ENCODE measurements at regions not wholly inside any gene's neighbourhood (a gene's known extent, or its start where the extent isn't known, plus 50 kb on each side); places are given as distances from the start of the nearest gene placed in this dataset.
"Not testable (repeated sequence)": the region's sequence is repeated elsewhere in the genome, so short reads cannot be mapped to it uniquely, and the experiment has no call there.

DNA sequence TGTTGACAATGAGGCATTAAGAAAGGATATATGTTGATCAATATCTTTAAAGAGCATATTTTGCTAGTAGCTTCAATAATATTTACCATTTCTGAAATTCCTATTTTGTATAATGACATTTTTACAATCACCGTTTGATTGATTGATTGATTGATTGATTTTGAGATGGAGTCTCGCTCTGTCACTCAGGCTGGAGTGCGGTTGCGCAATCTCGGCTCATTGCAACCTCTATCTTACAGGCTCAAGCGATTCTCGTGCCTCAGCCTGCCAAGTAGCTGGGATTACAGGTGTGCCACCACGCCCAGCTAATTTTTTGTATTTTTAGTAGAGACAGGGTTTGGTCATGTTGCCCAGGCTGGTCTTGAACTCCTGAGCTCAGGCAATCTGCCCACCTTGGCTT is 150.9 kb upstream of the TEX13D start:
- H3K4me3 Mint-ChIP-seq; H3K27me3 Mint-ChIP-seq; H3K27ac Mint-ChIP-seq; H3K9me3 Mint-ChIP-seq; H3K36me3 Mint-ChIP-seq (ENCODE audit: low read depth); H3K4me1 Mint-ChIP-seq (ENCODE audit: low read depth): not testable (repeated sequence)

DNA sequence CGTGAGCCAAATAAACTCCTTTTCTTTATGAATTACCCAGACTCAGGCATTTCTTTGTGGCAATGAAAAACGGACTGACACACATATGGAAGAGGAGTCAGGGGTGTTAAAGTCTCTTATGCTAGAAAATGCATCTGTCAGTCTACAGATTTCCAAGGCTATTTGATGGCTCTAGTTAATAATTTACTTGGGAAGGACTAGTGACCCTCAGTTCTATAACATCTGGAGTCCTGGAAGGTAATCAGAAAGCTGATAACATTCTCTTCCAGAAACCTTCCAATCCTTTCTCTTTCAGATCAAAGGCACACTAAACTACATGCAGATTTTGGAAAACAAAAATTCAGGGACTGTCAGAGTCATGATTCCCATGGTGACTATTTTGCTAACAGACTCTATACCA is 142.0 kb upstream of the TEX13D start:
- Mint-ChIP-seq H3K4me1 (ENCODE audit: low read depth) (no peaks in the 10 kb centered on the region), H3K4me3 (no peak overlapping the region), H3K36me3 (ENCODE audit: low read depth) (no peaks in the 10 kb centered on the region), H3K27me3 (no peaks in the 10 kb centered on the region), H3K27ac (no peak overlapping the region), H3K9me3 (no peaks in the 10 kb centered on the region)

DNA sequence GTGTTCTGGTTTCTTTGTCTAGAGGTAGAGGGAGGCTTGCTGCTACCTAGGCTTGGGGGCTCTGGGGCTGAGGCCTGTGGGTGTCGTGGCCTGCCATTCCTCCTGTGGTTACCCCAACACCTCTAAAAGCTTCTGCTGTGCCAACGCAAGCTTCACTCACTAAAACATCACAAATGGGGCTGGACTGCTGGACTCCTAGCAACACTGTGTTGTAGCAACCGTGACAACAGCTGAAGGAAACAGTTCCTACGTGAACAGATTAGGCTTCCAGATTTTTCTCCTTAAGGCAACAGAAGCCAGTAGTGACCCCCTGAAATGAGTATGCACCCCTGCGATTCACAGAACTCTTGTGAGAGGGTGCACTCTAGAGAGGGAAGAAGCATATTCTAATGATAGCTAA is 138.3 kb upstream of the TEX13D start:
- Mint-ChIP-seq H3K9me3 (no peaks in the 10 kb centered on the region), H3K27me3 (no peaks in the 10 kb centered on the region), H3K4me1 (ENCODE audit: low read depth) (no peaks in the 10 kb centered on the region), H3K36me3 (ENCODE audit: low read depth) (no peaks in the 10 kb centered on the region), H3K27ac (no peak overlapping the region), H3K4me3 (no peak overlapping the region)

DNA sequence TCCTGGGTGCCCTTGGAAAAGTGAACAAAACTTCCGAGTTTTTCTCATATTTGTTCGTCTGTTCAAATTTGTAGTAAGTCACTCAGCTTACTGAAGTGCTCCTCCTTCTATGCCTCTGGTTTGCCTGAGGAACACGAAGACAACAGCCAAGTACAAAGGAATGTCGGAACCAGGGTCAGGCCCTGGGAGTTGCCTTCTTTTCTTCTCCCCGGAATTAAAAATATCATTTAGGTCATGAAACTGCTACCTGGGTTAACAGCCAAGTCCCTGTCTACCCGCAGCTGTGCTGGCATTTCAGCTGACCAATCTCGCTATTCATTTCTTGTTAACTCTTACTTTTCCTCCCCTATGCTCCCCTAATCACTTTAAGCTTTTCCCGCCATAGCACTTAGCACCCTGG is 137.6 kb upstream of the TEX13D start:
- no peak overlapping the region for H3K4me3 Mint-ChIP-seq
- H3K27ac Mint-ChIP-seq: no peak overlapping the region
- H3K36me3 Mint-ChIP-seq (ENCODE audit: low read depth): no peaks in the 10 kb centered on the region
- no peaks in the 10 kb centered on the region for H3K27me3 Mint-ChIP-seq
- no peaks in the 10 kb centered on the region for H3K9me3 Mint-ChIP-seq
- no peaks in the 10 kb centered on the region for H3K4me1 Mint-ChIP-seq (ENCODE audit: low read depth)

DNA sequence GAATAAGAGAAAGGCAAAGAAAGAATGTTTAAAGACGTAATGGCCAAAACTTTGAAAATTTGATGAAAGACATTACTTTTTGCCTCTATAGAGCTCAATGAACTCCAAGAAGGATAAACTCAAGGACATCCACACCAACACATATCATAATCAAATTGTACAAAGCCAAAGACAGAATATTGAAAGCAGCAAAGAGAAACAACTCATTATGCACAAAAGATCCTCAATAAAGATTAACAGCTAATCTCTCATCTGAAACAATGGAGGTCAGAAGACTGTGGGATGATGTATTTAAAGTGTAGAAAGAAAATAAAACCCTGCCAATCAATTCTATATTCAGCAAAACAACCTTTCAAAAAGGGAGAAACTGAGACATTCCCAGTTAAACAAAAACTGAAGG is 129.1 kb upstream of the TEX13D start:
- Mint-ChIP-seq H3K36me3 (ENCODE audit: low read depth) (no peaks in the 10 kb centered on the region), H3K4me1 (ENCODE audit: low read depth) (no peaks in the 10 kb centered on the region), H3K27me3 (no peaks in the 10 kb centered on the region), H3K4me3 (no peak overlapping the region), H3K27ac (no peak overlapping the region), H3K9me3 (peaks cover 6% of the 10 kb centered on the region)

DNA sequence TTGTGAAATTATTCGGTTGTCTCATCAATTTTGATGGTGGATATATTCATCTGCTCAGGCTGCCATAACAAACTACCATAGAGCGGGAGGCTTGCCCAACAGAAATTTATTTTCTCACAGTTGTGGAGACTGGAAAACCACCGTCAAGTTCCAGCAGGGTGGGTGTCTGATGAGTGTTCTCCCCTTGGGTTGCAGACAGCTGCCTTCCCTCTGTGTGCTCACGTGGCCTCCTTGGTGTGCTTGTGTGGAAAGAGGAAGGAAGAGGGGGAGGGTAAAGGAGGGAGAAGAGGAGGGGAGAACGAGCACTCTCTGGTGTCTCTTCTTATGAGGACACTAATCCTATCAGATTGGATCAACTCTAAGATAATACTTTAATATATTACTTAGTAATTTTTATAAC is 123.8 kb upstream of the TEX13D start:
- no peak overlapping the region for H3K27ac Mint-ChIP-seq
- no peak overlapping the region for H3K4me3 Mint-ChIP-seq
- no peaks in the 10 kb centered on the region for H3K27me3 Mint-ChIP-seq
- H3K9me3 Mint-ChIP-seq: no peaks in the 10 kb centered on the region
- peaks cover 22% of the 10 kb centered on the region for H3K4me1 Mint-ChIP-seq (ENCODE audit: low read depth)
- H3K36me3 Mint-ChIP-seq (ENCODE audit: low read depth): no peaks in the 10 kb centered on the region

DNA sequence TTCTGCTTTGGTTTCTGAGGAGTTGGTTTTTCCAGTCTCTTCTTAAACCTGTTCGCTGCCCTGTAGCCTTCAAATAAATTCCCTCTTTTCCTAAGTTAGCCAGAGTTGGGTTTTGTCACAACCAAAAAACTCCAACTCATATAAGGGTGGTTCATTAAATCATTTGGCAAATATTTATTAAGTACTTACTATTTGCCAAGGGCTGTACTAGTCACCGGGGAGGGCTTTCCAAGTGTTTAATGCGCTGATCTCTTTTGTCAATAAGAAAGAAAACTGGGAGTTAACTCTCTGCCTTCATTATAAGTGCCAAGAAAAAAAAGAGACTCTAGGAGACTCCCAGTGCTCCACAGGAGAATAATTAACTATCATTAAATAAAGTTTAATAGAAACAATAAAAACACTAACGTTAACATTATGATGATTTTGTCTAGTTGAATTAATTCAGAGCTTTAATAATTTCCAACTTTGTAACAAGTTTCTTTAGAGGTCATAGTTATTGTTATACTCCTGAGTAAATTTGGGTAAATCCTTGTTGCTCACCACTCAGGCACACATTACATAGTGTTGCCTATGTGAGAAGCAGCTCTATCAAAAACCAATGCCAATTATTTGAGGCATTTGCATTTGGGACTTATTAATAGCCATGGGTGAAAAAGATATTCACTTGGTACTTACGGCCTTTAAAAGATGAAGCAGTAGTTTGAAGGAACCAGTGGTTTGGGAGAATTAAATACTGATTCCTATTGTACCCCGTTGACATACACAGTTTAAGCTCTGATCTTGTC is 122.5 kb upstream of the TEX13D start:
- no peaks in the 10 kb centered on the region for H3K9me3 Mint-ChIP-seq
- H3K27me3 Mint-ChIP-seq: no peaks in the 10 kb centered on the region

DNA sequence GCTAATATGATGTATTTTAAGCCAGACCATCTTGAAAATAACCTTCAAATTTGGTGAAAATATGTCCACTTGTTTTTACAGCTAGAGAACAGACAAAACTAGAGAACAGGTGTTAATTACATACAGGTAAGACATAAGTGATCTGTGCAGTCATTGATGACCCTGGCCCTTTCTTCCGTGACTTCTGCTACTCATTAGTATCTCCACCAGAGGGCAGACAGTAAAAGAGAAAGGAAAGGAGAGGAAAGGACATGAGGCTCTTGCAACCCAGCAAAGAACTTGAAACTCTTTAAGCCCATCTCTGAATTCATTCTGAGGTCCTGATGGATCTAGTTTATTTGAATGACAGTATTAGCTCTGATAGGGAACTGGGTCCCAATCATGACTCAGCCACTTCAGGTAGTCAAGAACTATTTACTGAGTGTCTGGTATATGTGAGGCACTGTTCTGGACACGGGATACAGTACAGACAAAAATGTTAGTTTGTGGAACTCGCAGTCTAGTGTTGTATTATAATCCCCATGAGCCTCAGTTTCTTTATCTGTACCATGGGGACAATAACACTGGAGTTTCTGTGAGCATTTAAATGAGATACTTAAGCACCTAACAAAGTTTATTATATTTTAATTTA is 121.0 kb upstream of the TEX13D start:
- H3K36me3 Mint-ChIP-seq (ENCODE audit: low read depth): no peaks in the 10 kb centered on the region
- H3K9me3 Mint-ChIP-seq: no peaks in the 10 kb centered on the region
- no peak overlapping the region for H3K4me3 Mint-ChIP-seq
- peaks cover 45% of the 10 kb centered on the region for H3K4me1 Mint-ChIP-seq (ENCODE audit: low read depth)
- no peaks in the 10 kb centered on the region for H3K27me3 Mint-ChIP-seq
- no peak overlapping the region for H3K27ac Mint-ChIP-seq

More for the DNA sequence above, 122.5 kb upstream of the TEX13D start:
- H3K27ac Mint-ChIP-seq: no peak overlapping the region
- peaks cover 30% of the 10 kb centered on the region for H3K4me1 Mint-ChIP-seq (ENCODE audit: low read depth)
- no peak overlapping the region for H3K4me3 Mint-ChIP-seq
- H3K36me3 Mint-ChIP-seq (ENCODE audit: low read depth): no peaks in the 10 kb centered on the region

DNA sequence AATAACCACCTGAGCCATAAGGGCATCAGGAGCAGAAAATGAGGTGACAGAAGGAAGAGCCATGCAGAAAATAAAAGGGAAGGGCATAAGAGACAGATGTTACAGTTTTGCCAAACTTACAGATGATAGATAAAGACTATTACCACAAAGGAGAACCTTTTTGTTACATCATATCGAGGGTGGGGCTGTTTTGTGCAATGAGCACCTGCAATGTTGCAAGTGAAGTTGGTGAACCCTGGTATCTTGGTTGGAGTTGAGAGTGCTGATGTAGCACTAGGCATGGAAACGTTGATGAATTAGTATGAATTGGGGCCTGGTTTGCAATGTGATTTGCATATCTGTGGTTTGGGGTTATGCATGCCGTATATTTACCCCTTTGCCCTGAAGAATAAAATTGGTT is 119.8 kb upstream of the TEX13D start:
- peak overlapping the region; percentile 54 for H3K4me3 Mint-ChIP-seq
- no peaks in the 10 kb centered on the region for H3K36me3 Mint-ChIP-seq (ENCODE audit: low read depth)
- H3K27ac Mint-ChIP-seq: peak overlapping the region; percentile 83
- peaks cover 57% of the 10 kb centered on the region for H3K4me1 Mint-ChIP-seq (ENCODE audit: low read depth)
- no peaks in the 10 kb centered on the region for H3K27me3 Mint-ChIP-seq
- no peaks in the 10 kb centered on the region for H3K9me3 Mint-ChIP-seq

DNA sequence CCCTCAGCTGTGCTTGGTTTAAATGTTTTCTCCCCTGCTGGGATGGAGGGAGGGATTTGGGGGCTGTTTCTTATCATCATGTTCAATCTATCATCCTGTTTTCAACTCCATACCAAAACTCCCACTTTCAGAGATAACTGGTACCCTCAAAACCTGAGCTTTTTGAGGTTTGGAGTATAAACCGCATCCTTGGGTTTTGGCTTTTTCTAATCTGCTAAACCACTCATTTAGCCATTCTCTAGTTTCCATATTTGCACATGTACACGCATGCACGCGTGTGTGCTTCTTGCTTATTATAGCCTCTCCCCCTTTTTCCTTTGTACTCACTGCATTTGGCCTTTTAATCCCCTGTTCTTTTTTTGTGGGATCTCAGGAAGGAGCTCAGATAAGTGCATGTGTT is 116.7 kb upstream of the TEX13D start:
- Mint-ChIP-seq H3K4me1 (ENCODE audit: low read depth) (peaks cover 84% of the 10 kb centered on the region), H3K27me3 (no peaks in the 10 kb centered on the region), H3K4me3 (peak overlapping the region; percentile 27), H3K9me3 (no peaks in the 10 kb centered on the region), H3K36me3 (ENCODE audit: low read depth) (no peaks in the 10 kb centered on the region), H3K27ac (peak overlapping the region; percentile 99)

DNA sequence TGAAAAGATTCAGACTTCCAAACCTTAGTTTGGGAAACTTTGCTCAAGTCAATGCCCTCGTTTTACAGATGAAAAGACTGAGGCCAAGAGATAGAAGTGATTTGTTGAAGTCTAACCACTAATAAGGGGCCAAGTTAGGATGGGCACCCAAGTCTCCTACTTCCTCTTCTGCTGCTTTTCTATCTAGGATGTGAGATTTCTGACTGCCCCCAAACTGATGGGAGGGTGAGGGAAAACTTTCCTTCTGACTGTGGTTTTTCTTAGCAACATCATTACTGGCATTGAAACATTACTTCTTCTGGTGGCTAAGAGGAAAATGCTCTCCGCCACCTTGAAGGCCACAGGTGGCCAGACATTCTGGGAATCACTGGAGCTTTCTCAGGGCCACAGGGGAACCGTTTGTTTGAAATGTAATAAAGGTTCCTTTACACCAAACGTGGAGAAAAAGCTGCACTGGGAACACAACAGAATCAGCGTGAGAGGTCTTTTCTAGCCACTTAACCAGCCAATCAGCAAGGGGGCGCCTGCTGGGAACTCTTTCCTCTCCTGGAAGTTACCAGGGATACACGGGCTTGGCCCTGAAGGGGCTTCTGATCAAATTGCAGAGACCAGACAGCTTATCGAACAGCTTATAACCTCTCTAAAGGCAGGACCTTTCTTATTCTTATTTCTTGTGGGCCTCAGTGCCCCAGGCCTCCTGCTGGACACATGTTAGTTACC is 115.9 kb upstream of the TEX13D start:
- H3K36me3 Mint-ChIP-seq (ENCODE audit: low read depth): no peaks in the 10 kb centered on the region
- H3K4me1 Mint-ChIP-seq (ENCODE audit: low read depth): peaks cover 87% of the 10 kb centered on the region
- peak overlapping the region; percentile 99 for H3K27ac Mint-ChIP-seq
- no peaks in the 10 kb centered on the region for H3K27me3 Mint-ChIP-seq
- H3K4me3 Mint-ChIP-seq: peak overlapping the region; percentile 76
- no peaks in the 10 kb centered on the region for H3K9me3 Mint-ChIP-seq

DNA sequence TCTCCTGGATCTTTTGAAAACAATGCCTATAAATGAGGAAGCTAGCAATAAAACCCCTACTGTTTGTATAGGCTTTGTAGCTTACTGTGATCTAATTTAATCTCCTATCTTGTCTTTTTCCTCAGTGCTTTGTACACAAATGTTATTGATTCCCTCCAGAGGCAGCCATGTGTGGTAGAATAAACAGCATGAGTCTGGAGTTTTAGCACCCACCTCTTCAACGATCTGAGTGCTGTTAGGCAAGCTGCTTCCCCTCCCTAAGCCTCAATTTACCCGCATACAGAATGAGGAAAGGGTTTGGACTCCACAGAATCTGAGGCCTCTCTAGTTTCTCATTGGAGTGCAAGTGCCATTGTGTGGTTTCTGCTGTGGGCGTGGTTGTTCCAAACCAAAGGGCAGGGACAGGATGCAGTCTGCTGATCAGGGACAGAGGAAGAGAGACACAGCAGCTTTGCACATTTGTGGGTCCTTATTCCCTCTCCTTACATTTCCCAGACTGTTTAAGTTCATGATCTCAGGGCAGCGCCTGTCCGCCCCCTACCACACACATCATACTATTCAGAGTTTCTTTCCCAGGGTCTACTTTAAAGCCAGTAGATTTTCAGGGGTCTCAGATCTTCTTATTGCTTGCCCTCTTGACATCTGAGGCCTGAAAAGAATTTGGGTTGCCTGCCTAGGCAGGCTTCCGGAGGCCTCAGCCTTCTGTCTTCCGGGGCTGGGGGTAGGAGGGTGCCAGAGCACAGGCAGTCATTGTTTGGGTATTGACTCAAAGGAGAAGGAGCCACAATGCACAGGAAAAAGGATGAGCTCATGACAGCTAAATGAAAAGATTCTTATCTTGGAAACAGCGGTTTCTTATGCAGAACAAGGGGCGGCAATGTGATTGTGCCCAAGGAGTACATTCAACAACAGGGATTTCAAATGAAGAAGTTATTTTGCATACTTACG is 114.9 kb upstream of the TEX13D start:
- Mint-ChIP-seq H3K9me3 (no peaks in the 10 kb centered on the region), H3K27ac (peak overlapping the region; percentile 99), H3K36me3 (ENCODE audit: low read depth) (no peaks in the 10 kb centered on the region), H3K4me1 (ENCODE audit: low read depth) (peaks cover 85% of the 10 kb centered on the region), H3K4me3 (peak overlapping the region; percentile 76), H3K27me3 (no peaks in the 10 kb centered on the region)

DNA sequence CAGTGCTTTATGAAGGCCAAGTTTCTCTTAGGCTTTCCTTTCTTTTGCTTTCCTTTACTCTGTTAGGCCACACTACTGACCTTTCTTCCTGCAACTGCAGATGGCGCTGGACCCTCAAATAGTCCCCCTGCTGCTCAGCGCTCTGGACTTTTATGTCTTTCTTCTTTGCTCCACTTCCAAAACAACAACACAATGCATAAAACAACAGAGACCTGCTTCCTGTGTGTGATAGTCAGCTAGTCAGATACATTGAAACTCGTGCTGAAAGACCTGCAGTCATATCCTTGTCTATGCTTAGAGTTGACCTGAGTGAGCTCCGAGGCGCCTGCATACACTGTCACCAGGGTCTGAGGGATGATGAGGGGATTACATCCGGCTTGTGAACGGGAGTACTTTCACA is 108.9 kb upstream of the TEX13D start:
- H3K4me1 Mint-ChIP-seq (ENCODE audit: low read depth): peaks cover 65% of the 10 kb centered on the region
- H3K27ac Mint-ChIP-seq: peak overlapping the region; percentile 9
- H3K36me3 Mint-ChIP-seq (ENCODE audit: low read depth): no peaks in the 10 kb centered on the region
- peak overlapping the region; percentile 31 for H3K4me3 Mint-ChIP-seq
- H3K9me3 Mint-ChIP-seq: no peaks in the 10 kb centered on the region
- H3K27me3 Mint-ChIP-seq: no peaks in the 10 kb centered on the region

DNA sequence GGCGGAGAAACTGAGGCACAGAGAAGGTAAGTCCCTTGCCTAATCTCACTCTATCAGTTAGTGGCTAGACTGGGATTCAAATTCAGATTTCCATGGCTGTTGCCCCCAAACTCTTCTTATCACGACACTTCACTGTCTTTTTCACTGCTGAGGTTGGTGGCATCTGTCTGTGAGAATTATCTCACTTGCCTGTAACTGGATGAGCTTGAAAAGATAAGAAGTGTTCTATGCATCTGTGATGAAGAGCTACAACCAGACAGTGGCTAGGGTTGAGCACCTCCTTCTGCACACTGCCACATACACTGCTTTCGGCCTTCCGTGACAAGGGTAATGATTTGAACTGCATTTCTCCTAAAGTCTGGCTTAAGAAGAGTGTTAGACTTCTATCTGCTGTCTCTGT is 107.9 kb upstream of the TEX13D start:
- H3K4me1 Mint-ChIP-seq (ENCODE audit: low read depth): peaks cover 55% of the 10 kb centered on the region
- peak overlapping the region; percentile 8 for H3K27ac Mint-ChIP-seq
- H3K9me3 Mint-ChIP-seq: no peaks in the 10 kb centered on the region
- H3K4me3 Mint-ChIP-seq: no peak overlapping the region
- no peaks in the 10 kb centered on the region for H3K27me3 Mint-ChIP-seq
- H3K36me3 Mint-ChIP-seq (ENCODE audit: low read depth): no peaks in the 10 kb centered on the region
